ENCODE measurements at regions not wholly inside any gene's neighbourhood (a gene's known extent, or its start where the extent isn't known, plus 50 kb on each side); places are given as distances from the start of the nearest gene placed in this dataset.
"Not testable (repeated sequence)": the region's sequence is repeated elsewhere in the genome, so short reads cannot be mapped to it uniquely, and the experiment has no call there.

DNA sequence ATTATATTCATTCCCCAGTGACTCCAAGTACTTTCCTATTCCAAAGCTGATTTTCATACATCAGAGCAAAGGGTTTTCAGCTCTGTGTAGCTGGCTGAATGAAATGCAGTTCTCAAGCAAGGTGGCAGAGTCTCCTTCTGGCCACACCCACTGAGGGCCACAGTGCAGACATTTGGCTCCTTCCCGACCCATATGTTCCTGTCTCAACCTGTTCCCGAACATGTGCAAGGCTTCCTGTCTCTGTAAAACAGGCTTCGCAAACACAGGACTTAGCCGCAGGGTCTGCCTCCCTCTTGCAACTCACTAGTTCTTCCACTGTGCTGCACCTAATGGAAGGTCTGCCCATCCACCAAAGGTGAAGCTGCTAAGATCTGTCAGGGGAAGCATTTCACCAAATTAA, 249.2 kb downstream of the MID1IP1 start:
- DNase-seq: no peak

DNA sequence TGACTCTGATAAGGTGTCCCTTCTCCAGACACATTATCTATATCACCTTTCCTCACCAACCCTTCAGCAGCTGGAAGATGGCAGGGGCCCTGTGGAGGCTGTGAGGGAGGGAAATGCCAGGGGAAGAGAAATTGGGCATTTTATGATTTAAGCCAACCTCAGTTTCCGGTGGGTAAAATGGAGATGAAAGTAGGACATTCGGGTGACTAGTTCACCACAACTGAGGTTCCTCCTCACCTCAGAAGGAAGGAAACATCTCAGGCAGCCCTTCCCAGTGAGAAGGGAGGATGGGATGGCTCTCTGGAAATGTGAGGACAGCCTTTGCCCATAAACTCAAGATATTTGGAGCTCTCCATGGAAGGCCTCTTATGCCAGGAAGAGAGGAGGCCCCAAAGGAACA, 251.5 kb downstream of the MID1IP1 start:
- no peak for DNase-seq

DNA sequence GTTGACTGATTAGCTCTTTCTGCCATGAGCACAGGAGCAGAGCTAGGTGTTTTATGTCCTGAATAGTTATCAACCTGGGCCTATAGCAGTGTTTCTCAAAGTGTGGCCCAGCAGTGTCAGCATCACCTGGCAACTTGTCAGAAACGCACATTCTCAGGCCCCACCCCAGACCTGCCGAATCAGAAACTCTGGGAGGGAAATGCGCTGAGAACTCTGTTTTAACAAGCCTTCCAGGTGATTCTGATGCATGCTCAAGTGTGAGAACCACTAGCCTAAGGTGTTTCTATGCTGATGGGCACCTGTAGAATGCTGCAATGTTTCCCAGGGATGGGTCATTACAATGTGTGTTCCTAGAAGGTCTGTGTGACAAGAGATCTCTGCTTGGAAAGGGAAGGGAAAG, 257.5 kb downstream of the MID1IP1 start:
- no peak for DNase-seq

- DNase-seq: no peak
These were observed 258.6 kb downstream of the MID1IP1 start for GRCh38 chrX:39059866-39060265.

GRCh38 chrX:39063037-39063436, 261.8 kb downstream of the MID1IP1 start:
- DNase-seq: no peak

DNA sequence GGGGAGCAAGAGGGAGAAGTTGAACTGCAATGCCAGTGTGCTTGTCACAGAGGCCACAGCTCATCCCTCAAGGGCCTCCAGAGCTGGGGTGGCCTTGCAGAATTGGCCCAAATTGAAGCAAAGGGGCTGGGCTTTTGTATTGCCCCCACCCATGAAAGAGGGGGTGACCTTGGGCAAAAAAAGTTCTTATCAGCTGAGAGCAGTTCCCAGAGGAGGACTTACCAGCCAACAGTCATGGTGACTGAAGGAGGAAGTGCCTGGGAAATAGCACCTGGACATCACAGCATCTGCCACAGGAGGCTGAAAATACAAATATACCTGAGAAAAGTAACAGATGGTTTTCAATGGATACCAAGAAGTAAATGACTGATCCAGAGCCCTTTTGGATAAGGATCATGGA, 262.4 kb downstream of the MID1IP1 start:
- no peak for DNase-seq

- DNase-seq: no peak
These were observed 264.0 kb downstream of the MID1IP1 start for GRCh38 chrX:39065051-39065871.

DNA sequence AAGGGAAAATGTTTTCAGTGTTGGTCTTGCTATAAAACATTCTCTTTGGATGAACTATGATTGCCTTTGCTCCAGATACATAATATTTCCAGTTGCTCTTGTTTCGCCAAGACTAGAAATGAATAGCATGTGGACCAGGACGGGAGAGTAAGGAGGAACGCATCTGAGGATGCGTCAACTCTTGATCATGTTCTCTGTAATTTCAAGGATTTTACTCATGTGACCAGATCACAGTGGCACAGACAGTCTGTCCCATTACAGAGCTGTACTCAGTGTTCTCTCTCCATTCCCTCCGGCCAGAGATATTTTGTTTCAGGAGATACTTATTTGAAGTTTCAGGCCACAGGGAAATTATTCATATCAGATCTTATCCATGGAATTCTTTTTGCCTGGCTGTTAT, 266.6 kb downstream of the MID1IP1 start:
- no peak for DNase-seq

- not testable (repeated sequence) for DNase-seq
These were observed 267.4 kb downstream of the MID1IP1 start for GRCh38 chrX:39068634-39069033.

DNA sequence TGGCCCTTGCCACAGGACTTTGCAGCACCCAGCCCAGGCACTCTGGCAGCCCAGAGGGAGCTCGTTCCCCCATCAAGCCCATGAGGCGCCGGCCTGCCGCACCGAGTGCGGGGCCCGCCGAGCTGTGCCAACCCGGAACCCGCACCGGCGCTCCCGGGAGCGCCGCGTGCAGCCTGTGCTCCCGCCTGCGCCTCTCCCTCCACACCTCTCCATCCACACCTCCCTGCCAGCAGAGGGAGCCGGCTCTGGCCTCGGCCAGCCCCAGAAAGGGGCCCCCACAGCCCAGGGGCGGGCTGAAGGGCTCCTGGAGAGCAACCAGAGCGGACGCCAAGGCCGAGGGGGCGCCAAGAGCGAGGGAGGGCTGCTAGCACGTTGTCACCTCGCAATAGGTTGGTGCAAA, 268.8 kb downstream of the MID1IP1 start:
- DNase-seq: no peak

GRCh38 chrX:39073131-39073530, 271.9 kb downstream of the MID1IP1 start:
- DNase-seq: no peak

GRCh38 chrX:39096599-39096998, 295.3 kb downstream of the MID1IP1 start:
- no peak for DNase-seq

- no peak for DNase-seq
These were observed 303.5 kb downstream of the MID1IP1 start for GRCh38 chrX:39104745-39105144.

- DNase-seq: no peak
These were observed 310.9 kb downstream of the MID1IP1 start for GRCh38 chrX:39112143-39112542.

- DNase-seq: no peak
These were observed 313.9 kb downstream of the MID1IP1 start for GRCh38 chrX:39115166-39115565.

- DNase-seq: no peak
These were observed 315.8 kb downstream of the MID1IP1 start for GRCh38 chrX:39117101-39117500.

DNA sequence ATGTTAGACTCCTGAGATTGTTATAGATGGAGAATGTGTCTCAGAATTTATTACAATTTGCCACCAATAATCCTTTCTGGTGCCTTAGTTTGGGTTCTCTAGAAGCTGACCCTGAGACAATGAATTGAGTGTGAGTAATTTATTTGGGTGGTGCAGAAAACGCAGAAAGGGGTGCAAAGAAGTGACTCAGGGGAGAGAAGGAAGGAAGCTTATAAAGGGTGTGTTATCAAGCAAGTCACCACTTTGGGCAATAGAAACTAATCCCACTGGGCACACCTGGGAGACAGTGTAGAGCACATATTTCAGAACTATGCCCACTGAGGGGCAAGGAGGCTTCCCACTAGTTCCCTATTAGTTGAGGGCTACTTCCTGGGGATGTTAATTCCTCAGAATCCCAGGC, 320.6 kb downstream of the MID1IP1 start:
- DNase-seq: no peak

- no peak for DNase-seq
These were observed 324.6 kb downstream of the MID1IP1 start for GRCh38 chrX:39125834-39126233.

GRCh38 chrX:39133971-39134370, 332.7 kb downstream of the MID1IP1 start:
- DNase-seq: peak; percentile 2 to 11

GRCh38 chrX:39137363-39137954, 336.2 kb downstream of the MID1IP1 start:
- DNase-seq: no peak

GRCh38 chrX:39140581-39140980, 339.3 kb downstream of the MID1IP1 start:
- DNase-seq: no peak

- no peak for DNase-seq
These were observed 343.1 kb downstream of the MID1IP1 start for GRCh38 chrX:39144323-39144722.

DNA sequence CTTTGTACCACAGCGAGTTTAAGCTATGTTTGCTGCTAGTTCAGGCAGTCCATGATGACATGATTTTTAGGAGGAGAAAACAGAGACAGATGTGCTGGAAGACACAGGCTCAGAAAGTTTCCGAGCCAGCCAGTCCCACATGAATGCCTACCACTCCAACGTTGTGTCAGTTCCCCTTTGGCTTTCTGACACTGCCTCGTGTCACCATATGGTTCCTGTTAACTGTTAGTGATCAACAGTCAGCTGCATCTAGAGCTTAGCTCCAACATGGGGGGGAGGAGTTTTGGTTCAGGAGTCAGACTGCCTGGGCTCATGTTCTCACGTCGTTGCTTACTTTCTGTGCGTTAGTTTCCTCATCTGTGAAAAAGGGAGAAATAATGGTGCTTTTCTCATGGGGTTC, 343.7 kb downstream of the MID1IP1 start:
- no peak for DNase-seq

DNA sequence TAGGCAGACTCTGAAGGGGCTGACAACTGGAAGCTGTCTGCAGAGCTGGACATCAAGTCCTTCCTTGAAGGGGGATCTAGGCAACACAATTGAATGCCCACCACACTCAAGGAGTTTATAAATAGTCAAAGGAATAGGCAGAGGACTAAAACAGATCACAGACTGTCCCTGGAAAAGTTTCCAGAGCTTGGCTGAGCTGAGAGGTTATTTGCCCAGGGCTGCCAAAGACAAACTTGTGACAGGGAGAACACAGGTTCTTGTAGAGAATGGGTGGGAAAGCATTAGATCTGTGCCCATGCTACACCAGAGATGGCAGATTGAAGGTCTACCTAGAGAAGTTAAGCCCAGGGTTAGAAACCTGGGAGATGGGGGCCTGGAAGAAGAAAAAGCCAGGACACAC, 344.6 kb downstream of the MID1IP1 start:
- DNase-seq: no peak

GRCh38 chrX:39149761-39150160, 348.5 kb downstream of the MID1IP1 start:
- peak; percentile 52 to 55 for DNase-seq
